HUDEP-2 (cell line): ENCODE measurements at regions not wholly inside any gene's neighbourhood (a gene's known extent, or its start where the extent isn't known, plus 50 kb on each side); places are given as distances from the start of the nearest gene placed in this dataset.
A peak's percentile ranks its signal among the peaks of the same experiment; 100 is the strongest.

ENCODE experiments used
- DNase-seq, 76 experiments: peaks; one replicate each; lab custom pipeline; 2025; ENCODE audit not compliant: unreplicated experiment in 76 of 76; lab: John Stamatoyannopoulos, UW

DNA sequence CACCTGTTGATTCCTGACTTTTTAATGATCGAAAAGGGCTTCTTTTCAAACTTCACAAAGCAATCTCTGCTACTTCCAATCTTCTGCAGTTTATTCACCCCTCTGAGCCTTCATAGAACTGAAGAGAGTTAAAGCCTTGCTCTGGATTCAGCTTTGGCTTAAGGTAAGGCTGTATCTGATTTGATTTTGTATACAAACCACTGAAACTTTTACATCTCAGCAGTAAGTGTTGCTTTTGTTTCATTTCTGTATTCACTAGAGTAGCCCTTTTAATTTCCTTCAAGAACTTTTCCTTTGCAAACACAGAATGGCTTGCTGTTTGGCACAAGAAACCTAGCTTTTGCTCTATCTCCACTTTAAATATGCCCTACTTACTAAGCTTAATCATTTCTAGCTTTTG, 1193.0 kb upstream of the GBE1 start:
- DNase-seq: no peak

DNA sequence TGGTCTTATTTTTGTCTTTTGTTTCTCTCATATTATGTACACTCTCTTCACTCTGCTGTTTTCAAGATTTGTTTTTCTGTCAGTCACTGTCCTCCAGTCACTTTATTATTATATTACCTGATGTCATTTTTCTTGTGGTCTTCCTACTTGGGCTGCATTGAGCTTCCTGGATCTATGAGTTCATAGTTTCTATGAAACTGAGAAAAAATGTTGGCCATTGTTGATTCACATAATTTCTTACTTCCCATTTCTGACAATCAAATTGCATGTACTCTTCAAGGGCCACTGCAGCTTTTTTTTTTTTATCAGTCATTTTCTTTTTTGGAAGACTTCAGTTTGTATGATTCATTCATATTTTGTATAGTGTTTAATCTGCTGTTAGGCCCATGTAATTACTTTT, 1180.6 kb upstream of the GBE1 start:
- no peak for DNase-seq

DNA sequence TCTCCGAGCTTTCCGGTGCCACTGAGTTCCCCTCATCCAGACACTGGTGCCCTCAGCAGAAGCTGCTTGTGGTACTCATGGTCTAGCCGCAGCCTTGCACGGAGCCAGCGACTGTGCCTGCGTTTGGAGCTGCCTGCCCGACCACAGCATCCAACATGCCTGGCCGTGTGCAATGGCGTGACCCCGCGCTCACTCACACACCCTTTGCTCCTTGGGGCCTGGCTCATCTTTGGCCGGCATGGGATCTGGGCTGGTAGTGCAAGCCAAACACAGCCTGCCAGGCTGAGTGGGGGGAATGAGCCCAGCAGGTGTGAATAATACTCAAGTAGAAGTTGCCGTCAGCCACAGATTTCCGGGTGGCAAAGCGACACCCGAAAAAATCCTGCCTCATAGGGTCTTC, 1178.7 kb upstream of the GBE1 start:
- no peak for DNase-seq

DNA sequence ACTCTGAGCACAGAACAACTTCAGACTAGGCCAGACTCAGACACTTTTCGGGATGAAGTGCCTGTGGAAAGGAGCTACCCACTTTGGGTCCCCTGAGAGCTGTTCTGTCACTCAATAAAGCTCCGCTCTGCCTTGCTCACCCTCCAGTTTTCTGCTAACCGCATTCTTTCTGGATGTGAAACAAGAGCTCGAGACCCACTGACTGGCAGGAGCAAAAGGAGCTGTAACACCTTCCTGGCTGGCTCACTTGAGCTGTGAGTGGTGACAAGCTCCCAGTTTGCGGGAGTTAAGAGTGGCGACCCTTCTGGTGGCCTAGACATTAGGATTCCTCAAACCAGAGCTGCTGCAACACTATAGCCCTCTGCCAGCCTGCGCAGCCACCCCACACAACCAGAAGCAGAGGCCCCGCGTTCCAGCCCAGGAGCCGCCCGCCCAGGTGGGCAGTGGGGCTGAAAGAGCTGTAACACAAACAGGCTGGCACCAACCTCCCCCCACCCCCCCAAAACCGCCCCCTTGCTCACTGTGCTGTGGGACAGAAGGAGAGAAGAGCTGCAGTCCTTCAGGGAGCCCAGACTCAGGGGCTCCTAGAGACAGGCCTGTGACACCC, 1178.1 kb upstream of the GBE1 start:
- DNase-seq: no peak

DNA sequence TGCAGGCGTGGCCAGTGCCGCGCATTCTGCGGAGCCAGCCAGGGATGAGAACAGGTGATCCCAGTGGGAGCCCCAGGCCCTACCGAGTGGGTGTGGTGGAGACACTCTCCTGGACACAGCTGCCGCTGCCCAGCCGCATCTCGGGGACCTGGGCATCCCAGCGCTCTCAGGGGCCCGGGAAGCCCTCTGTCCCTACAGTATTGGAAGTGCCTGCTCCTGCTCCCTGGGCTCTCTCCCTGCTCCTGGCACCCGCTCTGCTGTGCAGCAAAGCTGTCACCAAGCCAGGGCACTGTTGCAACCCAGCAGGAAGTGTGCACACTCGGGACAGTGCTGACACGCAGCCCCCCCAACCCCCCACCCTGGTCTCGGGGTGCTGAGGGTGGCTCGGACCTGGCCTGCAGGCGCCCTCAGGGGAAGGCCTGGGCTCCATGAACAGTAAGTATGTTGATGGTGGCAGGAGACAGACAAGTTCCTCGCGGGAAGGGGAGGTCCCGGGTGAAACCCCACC, 1177.4 kb upstream of the GBE1 start:
- peak in 1 of 76 experiments; percentile 0 for DNase-seq

DNA sequence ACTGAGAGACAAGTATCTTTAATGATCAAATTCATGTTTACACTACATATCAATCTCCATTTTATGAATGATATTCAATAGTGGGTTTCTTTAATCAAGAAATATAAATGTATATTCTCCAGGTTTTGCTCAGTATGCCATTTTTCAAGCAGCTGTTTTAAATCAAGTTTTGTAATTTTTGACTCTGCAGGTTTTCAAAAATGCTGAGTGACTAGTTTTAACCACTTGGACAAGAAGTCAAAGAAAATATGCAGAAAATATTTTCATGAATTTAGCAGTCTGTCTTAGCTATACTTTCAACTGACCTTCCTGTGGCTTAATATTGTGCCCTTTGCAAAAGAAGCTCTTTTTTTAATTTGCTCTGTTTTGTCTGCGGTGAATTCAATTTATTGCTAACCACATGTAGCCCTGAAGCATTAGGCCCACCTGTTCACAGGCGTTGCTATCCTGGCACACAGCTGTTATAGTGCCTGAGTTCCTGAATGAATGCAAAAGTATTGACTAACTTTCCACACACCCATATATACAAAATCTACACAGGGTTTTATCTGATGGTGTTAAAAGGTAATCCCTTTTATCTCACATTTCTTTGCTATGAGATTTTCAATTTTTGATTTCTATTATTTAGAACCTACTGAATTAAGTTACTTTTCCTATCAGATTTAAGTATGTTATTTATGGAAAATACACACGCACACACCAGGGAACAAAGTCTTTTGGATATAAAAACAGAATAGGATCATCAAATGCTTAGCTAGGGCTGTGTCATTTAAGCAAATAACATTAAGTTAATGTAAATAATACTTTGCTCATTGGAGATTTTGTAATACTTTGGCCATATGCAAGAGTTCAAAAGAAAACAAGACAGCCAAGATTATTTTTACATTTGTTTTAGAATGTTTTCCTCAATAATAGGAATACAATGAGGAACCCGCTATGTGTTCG, 1166.1 kb upstream of the GBE1 start:
- DNase-seq: no peak

DNA sequence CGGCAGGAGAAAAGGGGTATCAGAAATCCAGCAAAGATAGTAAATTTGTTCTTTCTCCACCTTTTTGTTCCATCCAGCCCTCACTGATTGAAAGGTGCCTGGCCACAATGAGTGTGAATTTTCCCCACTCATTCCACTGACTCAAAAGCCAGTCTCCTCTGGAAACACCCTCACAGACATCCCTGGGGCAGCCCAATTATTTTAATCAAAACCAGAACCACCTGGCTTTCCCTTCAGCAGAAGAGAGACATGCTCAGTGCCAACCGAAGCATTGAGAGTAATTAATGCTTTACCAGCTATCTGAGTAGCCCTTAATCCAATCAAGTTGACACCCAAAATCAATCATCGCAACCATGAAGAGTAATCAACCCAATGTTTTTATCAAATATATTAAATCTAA, 1129.6 kb upstream of the GBE1 start:
- no peak for DNase-seq

DNA sequence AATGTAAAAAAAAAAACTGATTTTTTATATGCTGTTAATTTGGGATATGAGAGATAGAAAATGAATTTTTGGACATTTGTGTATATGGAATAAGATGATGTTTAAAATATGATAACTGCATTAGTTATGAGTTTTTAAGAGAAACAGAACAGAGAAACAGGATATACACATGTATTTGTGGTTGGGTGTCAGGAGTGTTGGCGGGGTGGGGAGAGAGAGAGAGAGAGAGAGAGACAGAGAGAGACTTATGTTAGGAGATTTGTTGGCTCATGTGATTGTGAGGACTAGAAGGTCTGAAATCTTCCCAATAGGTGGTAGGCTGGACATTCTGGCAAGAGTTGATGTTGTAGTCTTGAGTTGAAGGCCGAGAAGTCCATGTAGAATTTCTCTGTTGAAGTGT, 1121.6 kb upstream of the GBE1 start:
- DNase-seq: no peak

DNA sequence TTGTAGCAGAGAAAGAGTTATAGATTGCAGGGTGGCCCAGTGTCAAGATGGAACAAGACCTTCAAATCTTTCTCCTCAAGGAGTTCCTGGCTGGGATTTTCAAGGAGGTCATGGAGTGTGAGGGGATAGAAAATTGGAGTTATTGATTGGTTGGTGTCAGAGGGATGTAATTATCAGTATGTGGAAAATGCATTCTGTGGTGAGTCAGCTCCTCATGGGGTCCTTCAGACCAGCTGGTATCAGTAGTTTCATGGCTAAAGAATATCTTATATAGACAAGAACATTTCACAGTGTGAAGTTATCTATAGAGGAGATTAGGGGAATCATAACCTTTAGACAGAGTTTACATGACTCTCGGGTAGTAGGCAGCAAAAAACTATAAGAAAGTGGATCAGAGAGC, 1114.0 kb upstream of the GBE1 start:
- DNase-seq: no peak

DNA sequence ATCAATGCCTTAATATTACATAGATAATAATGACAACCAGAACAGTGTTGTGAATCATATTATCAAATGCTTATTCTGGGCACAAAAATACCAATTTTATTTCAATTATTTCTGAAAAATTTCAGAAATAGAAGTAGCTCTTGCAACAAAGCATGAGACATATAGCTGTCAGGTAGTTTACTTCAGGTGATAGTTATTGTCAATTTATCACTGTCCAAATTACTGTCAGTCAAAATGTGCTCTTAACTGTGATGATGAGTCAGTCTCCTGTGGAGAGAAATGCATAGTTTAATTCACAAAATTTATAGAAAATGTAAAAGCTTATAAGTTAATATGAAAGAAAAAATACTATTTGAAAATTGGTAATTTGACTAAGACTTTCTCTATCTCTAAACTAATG, 1078.4 kb upstream of the GBE1 start:
- DNase-seq: no peak

DNA sequence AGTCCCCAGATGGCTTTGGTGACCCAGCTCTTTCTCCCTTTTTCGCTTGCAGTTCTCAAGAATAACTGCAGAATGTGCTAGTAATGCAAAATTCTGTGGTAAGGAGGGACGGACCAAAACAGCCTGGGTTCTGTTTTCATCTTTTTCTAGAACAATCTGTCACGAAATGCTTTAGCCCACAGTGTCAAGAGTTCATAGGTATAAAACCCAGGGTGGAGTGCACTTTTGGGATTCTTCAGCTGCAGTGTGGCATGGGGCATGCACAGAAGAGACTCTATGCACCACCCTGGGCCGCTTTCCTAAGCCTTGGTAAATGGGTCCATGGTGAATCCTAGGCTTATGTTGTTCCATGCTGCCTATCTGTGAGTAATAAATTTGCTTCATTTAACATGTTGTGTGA, 1072.7 kb upstream of the GBE1 start:
- DNase-seq: no peak

DNA sequence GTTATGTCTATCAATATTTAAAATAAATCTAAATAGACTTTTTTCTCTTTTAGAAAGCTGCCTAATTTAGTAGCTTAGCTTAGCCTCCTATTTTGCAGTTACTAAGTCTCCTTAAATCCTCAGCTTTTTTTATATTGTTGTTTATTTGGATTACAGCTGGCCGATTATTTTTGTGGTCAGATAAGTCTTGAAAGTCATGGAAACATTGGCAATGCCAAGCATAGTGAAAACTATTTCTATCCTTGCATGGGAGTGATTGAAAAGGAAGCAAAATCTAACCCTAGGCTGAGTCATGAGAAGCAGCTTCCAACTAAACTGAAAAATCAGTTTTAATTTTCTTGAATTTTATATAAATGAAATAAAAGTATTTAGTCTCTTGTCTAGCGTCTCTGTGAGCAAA, 1063.0 kb upstream of the GBE1 start:
- DNase-seq: no peak

DNA sequence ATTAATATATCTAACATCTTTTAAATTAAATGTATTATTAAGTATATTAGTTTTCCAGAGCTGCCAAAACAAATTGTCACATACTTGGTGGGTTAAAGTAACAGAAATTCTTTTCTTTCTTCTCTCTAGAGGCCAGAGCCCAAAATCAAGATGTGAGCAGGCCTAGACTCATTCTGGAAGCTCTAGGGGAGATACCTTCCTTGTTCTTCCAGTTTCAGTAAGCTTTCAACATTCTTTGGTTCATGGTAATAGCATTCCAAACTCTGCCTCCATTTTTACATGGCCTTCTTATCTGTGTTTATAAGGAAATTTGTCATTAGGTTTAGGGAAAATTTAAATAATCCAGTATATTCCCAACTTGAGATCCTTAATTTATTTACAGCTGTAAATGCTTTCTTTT, 1054.6 kb upstream of the GBE1 start:
- no peak for DNase-seq

DNA sequence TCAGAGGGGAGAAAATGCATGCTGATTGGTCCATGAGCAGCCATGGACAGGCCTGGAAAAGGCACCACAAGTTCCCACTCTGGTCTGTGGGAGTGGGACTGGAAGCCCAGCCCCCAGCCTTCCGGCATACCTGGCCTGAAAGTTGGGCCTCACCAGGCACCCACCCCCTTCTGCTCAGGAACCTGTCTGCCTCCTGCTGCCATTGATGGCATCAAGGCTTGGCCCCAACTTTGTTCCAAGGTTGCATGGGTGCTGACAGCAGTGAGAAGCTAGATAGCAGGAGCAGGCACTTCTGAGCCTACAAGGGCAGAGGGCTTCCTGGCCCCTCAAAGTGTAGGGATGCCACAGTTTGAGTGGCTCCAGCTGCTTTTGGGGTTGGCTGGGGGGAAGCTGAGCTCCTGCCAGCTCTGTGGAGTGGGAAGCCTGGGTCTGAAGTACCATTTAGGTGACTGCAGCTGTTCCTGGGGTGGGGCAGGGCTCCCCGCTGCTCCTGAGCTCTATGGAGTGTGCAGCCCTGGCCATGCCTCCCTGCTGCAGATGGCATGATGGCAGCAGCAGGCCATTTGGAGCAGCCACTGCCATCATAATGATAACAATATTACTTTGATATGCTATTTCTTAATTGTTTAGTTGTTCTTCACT, 1054.1 kb upstream of the GBE1 start:
- no peak for DNase-seq

DNA sequence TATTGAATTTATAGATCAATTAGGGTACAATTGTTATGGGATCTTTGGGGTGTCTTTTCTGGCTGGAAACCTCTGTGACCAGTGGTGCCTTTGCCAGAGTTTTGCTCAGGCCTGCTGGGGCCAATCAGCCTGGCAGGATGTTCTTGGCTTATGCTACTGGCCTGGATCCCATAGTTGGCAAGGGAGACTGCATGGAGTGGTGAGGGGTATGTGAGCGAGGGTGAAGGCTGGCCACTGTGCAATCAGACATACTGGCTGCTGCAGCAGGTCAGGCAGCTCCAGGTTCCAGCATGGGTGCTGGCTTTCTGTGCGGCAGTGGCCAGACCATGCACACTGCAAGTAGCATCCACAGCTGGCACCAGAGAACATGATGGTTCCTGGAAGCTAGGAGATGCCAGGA, 1053.2 kb upstream of the GBE1 start:
- no peak for DNase-seq

DNA sequence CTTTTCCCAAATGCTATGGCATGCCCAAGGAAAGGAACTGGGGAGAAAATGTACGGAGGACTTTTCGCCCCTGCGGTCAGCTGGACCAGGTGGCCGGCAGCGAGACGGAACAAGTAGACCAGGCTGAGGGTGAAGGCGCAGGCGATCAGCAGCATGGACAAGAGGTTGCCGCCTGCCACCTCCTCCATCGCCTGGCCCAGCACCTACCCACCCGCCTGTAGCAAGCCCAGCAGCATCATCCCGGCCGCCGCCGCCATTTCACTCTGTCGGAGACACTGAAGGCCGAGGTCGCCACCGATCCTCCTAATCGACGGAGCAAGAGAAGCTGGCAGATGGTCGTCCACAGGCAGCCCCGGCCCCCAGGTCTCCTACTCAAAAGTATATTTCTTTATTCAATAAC, 1046.3 kb upstream of the GBE1 start:
- DNase-seq: no peak

DNA sequence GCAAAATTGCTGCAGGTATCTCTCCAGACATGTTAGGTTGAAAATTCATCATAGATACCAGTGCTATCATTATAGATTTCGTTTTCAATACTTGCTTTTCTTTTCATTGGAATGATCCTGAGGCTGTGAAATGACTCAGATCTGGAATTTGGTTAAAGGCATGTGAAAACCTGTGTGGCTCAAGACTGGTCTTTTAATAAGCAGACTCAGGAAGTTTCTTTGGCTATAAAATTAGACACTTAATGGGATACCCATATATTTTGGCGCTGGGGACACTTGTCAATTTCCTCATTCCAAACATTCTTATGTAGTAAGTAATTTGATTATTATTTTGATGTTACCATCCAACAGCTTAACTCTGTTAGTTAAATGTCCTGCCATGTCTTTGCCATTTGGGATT, 1041.1 kb upstream of the GBE1 start:
- DNase-seq: no peak

DNA sequence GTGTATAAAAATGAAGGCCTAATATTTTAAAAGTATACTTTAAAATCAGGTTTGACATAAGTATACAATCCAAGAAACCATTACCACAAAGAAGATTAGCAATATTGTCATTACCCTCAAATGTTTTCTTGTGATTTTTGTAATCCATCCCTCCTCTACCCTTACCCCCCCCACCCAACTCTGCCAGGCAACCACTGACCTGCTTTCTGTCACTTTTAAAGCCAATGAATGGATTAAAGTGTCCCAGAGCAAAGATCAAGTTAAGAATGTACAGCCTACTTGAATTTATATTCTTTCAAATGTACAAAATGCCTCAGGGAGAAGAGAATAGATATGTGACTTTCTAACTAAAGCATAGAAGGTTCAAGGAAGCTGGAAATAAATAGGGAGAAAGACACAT, 1038.8 kb upstream of the GBE1 start:
- DNase-seq: no peak

DNA sequence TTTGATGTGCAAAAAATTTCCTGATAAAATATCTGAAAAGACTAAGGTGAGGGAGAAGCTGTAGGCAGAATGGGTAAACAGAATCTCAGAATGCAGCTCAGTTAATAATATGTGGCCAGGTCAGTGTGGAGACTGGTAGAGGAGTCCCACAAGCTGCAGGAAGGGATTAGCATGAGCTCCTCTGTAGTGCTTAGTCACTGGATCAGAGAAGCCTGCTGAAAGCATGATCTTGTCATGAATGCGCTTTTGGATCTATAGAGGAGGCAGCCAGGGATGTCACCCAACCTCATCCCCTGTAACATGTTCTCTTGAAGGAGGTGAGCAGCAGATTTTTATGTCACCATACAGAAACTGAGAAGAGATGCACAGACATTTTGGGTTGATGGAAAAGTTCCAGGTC, 1035.3 kb upstream of the GBE1 start:
- no peak for DNase-seq

DNA sequence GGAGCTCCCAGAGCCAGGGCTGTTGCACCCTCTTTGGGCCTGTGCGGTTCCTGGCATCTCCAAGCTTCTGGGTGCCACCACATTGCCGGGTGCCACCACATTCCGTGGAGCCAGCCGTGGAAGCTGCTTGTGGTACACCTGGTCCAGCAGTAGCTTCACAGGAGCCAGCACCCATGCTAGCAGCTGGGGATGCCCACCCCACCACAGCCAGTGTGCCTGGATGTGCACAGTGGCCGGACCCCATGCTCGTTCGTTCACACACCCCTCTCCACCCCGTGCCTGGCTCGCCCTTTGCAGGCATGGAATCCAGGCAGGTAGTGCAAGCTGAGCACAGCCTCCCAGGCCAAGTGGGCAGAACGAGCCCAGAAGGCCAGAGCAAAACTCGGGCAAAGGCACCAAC, 1029.8 kb upstream of the GBE1 start:
- no peak for DNase-seq

DNA sequence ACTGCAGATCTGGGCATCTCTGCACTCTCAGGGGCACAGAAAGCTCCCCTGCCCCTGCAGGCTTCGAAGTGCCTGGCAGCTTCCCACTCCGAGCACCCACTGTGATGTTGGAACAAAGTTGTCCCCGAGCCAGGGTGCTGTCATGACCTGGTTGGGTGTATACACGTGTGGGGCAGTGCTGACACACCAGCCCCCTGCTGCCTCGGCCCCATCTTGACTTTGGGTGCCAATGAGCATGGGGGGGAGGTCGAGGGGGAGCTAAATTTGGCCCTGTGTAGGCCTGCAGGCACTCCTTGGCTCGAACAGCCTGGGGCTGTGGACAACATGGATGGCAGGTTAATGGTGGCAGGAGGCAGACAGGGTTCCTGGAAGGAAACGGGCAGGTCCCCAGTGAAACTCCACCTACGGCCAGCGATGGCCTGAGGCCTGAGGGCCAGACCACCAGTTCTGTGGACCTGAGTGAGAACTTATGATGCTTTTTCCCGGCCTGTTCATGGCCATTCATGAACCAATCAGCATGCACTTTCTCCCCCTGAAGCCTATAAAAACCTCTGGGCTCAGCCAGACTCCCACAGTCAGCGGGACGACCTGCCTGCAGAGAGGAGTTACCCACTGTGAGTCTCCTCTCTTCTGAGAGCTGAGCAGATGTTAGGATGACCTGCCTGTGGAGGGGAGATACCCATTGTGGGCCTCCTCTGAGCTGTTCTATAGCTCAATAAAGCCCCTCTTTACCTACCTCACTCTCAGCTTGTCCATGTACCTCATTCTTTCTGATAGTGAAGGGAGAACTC, 1029.1 kb upstream of the GBE1 start:
- no peak for DNase-seq
